HUES6 (cell line): ENCODE measurements at regions not wholly inside any gene's neighbourhood (a gene's known extent, or its start where the extent isn't known, plus 50 kb on each side); places are given as distances from the start of the nearest gene placed in this dataset.

Source experiments
- H3K27ac ChIP-seq: 2 replicates; pipeline ENCODE4 v1.7.0; 2013; ENCODE audit warnings: low read depth, mild to moderate bottlenecking, low read length, inconsistent platforms
- H3K27me3 ChIP-seq: 2 replicates; pipeline ENCODE4 v1.6.1; 2013; ENCODE audit warnings: low read length; ENCODE audit not compliant: control insufficient read depth, insufficient read depth
- H3K36me3 ChIP-seq: 2 replicates; pipeline ENCODE4 v1.6.1; 2013; ENCODE audit warnings: low read length; ENCODE audit not compliant: control insufficient read depth, insufficient read depth
- H3K4me1 ChIP-seq: 2 replicates; pipeline ENCODE4 v1.6.1; 2013; ENCODE audit warnings: low read length; ENCODE audit not compliant: control insufficient read depth, insufficient read depth
- H3K4me3 ChIP-seq: 2 replicates; pipeline ENCODE4 v1.5.1; 2013; ENCODE audit warnings: low read depth, low read length
- H3K9ac ChIP-seq: one replicate; pipeline ENCODE4 v1.6.1; 2013; ENCODE audit warnings: mild to moderate bottlenecking, low read length
- H3K9me3 ChIP-seq: 2 replicates; pipeline ENCODE4 v1.6.1; 2013; ENCODE audit warnings: low read depth, low read length; ENCODE audit not compliant: control insufficient read depth, insufficient read depth

DNA sequence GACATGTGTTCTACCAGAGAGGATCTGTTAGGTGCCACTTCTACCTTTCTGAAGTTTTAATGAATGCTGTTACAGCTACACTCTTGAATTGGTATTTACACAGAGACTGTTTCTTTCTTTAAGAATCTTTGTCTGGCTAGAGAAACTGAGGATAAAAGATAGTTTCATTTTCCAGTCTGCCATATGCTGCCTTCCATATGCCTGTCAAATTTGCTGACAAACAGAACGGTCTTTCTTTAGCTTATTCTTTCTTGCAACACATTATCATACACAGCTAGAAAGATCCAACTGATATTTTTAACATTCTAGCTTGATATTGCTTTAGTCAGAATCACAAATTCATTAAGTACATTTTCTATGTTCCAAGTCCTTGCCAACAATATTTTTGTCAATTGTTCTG is 409.8 kb upstream of the CELF4 start:
- H3K36me3 ChIP-seq: no peaks in the 10 kb centered on the region
- no peaks in the 10 kb centered on the region for H3K4me1 ChIP-seq

DNA sequence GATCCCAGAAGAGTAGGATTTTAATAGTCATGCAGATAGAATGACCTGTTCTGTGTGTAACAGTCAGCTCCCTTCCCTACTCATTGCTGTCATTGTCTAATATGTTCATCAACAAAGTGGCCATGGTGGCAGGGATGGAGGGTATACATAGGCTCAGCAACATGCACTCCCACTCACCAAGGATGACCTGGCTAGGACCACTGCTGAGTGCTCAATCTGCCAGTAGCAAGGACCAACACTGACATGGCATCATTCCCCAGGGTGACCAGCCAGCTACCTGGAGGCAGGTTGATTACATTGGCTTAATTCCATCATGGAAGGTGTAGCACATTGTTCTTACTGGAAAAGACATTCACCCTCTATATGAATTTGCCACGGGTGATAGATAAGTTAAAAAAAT is 401.7 kb upstream of the CELF4 start:
- Histone ChIP-seq H3K27ac (no peak overlapping the region), H3K9me3 (no peaks in the 10 kb centered on the region), H3K4me3 (no peak overlapping the region), H3K36me3 (no peaks in the 10 kb centered on the region), H3K4me1 (no peaks in the 10 kb centered on the region), H3K27me3 (no peaks in the 10 kb centered on the region), H3K9ac (no peak overlapping the region)

More for the DNA sequence above, 409.8 kb upstream of the CELF4 start:
- Histone ChIP-seq H3K4me3 (no peak overlapping the region), H3K27me3 (no peaks in the 10 kb centered on the region), H3K9ac (no peak overlapping the region), H3K27ac (no peak overlapping the region), H3K9me3 (peaks cover 13% of the 10 kb centered on the region)

DNA sequence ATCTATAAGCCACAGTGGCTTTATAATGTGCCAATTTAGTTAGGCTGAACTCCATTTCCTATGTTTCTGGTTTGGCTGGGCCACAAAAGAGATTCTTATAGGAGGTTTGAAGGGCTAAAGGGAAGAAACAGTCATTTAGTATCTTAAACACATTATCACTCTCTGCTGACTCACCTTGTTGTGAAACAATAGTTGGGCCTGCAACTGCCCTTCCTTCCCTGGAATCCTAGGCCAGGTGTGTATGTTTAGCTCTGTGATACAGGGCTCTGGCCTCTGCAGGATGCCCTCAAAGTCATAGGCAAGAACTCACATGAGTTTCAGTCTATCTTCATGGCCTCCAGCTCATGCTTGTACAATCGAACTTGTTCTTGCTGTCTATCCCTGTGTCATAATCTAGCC is 400.0 kb upstream of the CELF4 start:
- H3K27me3 ChIP-seq: no peaks in the 10 kb centered on the region
- no peak overlapping the region for H3K4me3 ChIP-seq
- no peaks in the 10 kb centered on the region for H3K4me1 ChIP-seq
- H3K9me3 ChIP-seq: peaks cover 2% of the 10 kb centered on the region; the same call in 1 of the 2 replicates
- H3K9ac ChIP-seq: no peak overlapping the region
- H3K36me3 ChIP-seq: no peaks in the 10 kb centered on the region
- H3K27ac ChIP-seq: no peak overlapping the region

DNA sequence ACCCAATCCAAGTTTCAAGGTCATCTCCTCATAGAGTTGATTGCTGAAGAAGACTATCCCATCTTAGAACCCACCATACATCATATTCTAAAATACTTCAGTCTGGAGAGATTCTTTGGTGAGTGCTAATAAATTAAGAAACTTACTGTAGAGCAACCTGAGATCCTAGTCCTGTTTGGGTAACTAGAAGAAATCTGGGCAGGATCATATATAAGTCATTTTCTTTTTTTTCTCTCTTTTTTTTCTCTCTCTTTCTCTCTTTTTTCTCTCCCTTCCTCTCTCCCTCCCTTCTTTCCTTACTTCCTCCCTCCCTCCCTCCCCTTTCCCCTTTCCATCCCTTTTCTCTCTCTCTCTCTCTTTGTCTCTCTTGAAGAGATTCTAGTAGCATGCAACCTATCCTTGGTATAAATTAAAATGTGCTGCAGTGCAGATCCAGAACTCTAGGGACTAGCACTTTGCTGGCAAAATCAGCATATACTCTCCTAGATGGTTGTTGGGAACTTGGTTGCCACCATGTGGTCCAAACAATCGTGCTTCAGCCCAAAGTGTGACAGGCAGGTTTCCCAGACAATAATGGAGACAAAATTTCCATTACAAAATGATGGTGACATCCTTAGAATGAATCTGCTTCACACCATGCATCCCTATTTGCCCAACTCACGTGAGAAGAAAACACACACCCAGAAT is 399.4 kb upstream of the CELF4 start:
- H3K27ac ChIP-seq: no peak overlapping the region
- no peaks in the 10 kb centered on the region for H3K36me3 ChIP-seq
- H3K4me3 ChIP-seq: no peak overlapping the region
- no peak overlapping the region for H3K9ac ChIP-seq
- no peaks in the 10 kb centered on the region for H3K27me3 ChIP-seq
- H3K4me1 ChIP-seq: no peaks in the 10 kb centered on the region
- peaks cover 3% of the 10 kb centered on the region; the same call in 1 of the 2 replicates for H3K9me3 ChIP-seq

DNA sequence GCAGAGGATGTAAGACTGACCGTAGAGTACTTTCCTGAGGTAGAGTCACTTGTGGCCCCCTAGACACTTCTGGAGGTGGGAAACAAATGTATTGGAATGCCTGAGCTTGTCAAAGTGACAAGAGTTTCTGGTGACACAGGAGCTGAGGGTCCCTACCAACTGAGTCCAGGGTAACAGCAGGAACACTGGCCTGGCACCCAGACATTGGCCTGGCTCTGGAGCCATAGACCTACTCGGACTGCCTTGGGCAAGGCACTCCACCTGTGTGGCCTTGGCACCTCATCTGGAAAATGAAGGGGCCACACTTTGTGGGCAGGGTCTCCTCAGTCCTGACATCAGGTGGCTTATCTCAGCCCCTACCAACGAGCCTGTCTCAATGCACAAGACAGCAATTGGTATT is 398.2 kb upstream of the CELF4 start:
- no peak overlapping the region for H3K4me3 ChIP-seq
- H3K9me3 ChIP-seq: peaks cover 3% of the 10 kb centered on the region; the same call in 1 of the 2 replicates
- H3K27ac ChIP-seq: no peak overlapping the region
- no peaks in the 10 kb centered on the region for H3K27me3 ChIP-seq
- H3K36me3 ChIP-seq: no peaks in the 10 kb centered on the region
- no peak overlapping the region for H3K9ac ChIP-seq
- no peaks in the 10 kb centered on the region for H3K4me1 ChIP-seq

DNA sequence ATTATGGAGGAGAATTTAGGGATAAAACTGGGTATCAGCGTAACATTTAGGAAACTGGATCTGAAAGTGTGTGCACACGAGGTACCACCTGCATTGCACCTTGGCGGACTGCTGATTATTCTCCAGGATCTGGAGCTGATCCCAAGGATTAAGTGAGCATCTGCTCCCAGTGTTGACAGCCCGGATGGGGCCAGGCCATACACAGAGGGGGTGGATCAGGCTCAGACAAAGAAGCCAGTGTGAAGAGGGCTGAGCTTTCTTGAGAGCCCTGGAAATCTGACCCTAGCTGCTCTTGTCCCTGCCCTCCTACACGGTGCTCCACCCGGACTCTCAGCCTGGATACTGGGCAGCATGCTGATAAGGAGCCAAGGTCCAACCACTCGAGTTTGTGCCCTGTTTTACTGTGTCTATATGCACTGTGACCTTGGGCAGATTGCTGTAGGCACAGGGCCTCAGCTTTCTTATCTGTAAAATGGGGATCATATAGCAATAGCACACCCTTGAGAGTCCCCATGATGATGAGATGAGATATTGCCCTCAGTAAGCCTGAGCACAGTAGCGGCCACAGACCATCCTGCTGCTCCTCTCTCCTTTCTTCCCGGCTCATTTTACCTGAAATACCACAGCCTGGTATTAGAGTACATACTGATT is 396.8 kb upstream of the CELF4 start:
- H3K9ac ChIP-seq: no peak overlapping the region
- no peaks in the 10 kb centered on the region for H3K27me3 ChIP-seq
- H3K9me3 ChIP-seq: peaks cover 3% of the 10 kb centered on the region; the same call in 1 of the 2 replicates
- H3K27ac ChIP-seq: no peak overlapping the region
- H3K4me3 ChIP-seq: no peak overlapping the region
- H3K4me1 ChIP-seq: no peaks in the 10 kb centered on the region
- no peaks in the 10 kb centered on the region for H3K36me3 ChIP-seq

DNA sequence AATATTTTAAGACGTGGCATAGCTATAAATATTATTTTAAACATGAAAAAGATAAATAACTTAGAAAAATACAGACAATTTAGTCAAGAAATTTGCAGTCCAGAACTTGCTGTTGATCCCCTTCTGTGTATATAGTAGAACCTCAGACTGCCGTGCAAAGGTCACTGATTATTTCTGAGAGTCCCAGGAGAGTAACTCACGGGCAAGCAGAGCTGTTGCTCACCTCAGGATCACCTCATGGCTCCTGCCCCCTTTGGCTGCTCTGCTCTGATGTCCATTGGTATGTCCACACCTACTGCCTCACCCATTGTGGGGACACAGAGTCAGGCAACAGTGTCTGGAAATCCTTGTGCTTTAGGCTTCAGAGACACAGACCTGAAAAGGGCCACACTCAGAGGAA is 392.9 kb upstream of the CELF4 start:
- no peaks in the 10 kb centered on the region for H3K4me1 ChIP-seq
- H3K4me3 ChIP-seq: no peak overlapping the region
- no peak overlapping the region for H3K9ac ChIP-seq
- no peak overlapping the region for H3K27ac ChIP-seq
- H3K27me3 ChIP-seq: no peaks in the 10 kb centered on the region
- H3K9me3 ChIP-seq: peaks cover 3% of the 10 kb centered on the region; the same call in 1 of the 2 replicates
- no peaks in the 10 kb centered on the region for H3K36me3 ChIP-seq

DNA sequence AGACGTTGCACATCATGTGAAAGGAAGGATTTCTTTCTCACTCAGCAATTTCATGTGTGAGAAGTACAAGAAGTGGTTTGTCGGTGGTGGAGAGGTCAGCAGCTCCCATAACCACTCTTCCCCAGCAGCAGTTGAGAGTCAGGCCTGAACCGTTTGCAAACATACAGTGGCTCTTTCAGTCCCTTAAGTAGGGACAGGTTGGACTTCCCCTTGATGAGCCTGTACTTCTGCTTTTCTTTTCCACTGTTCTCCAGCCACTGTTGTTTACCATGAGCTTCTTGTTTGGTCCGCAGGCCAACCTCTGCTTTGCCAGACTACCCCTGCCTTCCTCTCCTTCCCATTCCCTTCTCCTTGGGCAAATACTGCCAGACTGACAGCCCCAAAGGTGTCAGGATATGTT is 391.3 kb upstream of the CELF4 start:
- Histone ChIP-seq H3K9ac (no peak overlapping the region), H3K4me3 (no peak overlapping the region), H3K27me3 (no peaks in the 10 kb centered on the region), H3K4me1 (no peaks in the 10 kb centered on the region), H3K9me3 (peaks cover 7% of the 10 kb centered on the region; the same call in 1 of the 2 replicates), H3K36me3 (no peaks in the 10 kb centered on the region), H3K27ac (no peak overlapping the region)

DNA sequence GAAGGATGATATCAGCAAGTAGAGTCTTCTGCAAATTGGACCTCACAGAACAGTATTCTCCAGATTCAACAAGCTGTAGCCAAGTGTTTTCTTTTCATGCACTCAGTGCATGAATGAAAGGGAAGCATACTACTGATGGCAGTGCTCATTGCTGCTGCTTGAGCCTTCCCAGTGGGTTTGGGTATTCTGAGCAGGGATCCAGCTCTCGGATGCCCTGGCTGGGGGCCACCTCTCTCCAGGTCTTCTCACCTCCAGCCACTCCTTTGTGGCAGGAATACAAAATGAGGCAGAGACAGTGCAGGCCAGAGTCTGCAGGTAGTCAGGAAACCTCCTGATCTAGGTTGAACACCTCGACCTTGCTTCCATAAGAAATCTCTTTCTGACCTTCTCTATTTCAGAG is 390.4 kb upstream of the CELF4 start:
- no peaks in the 10 kb centered on the region for H3K27me3 ChIP-seq
- peaks cover 7% of the 10 kb centered on the region; the same call in 1 of the 2 replicates for H3K9me3 ChIP-seq
- H3K4me1 ChIP-seq: no peaks in the 10 kb centered on the region
- H3K36me3 ChIP-seq: no peaks in the 10 kb centered on the region
- H3K4me3 ChIP-seq: no peak overlapping the region
- no peak overlapping the region for H3K27ac ChIP-seq
- H3K9ac ChIP-seq: no peak overlapping the region

DNA sequence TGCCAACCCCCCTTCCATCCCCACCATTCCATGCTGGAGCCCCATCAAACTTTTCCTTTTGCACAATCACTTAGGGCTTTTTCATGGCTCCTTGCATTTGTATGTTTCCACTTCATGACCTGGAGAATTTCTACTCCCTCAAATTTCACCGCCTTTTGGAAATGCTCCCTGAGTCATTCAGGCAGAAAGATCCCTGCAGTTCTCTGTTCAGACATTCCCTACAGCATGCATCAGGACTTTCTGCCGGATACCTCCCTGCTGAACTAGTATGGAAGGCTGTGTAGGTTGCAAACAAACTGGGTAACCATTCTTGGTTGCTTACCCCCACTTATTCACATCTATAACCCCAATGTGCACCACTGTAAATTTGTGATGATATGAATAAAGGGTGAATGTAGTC is 389.6 kb upstream of the CELF4 start:
- Histone ChIP-seq H3K9me3 (peaks cover 4% of the 10 kb centered on the region; the same call in 1 of the 2 replicates), H3K4me3 (no peak overlapping the region), H3K4me1 (no peaks in the 10 kb centered on the region), H3K36me3 (no peaks in the 10 kb centered on the region), H3K27ac (no peak overlapping the region), H3K27me3 (no peaks in the 10 kb centered on the region), H3K9ac (no peak overlapping the region)

DNA sequence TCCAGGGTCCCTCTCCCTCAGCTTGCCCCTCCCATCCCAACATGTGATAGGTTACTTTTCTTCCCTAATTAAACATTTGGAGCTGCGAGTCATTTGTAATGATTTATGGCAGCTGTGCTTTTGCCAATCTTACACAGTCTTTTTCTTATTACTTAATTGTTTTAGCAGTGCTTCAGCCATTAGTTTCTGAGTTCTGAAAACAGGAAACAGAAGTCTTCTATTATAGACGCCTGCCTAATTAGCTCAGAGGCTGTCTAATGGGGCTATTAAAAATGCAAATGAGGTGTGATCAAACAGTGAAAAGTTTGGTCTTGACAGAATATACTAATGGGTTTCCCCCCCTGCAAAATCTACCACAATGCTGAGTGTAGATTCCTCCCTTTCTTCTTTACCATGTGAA is 388.3 kb upstream of the CELF4 start:
- Histone ChIP-seq H3K36me3 (no peaks in the 10 kb centered on the region), H3K4me3 (no peak overlapping the region), H3K27me3 (no peaks in the 10 kb centered on the region), H3K27ac (no peak overlapping the region), H3K4me1 (no peaks in the 10 kb centered on the region), H3K9me3 (peaks cover 4% of the 10 kb centered on the region; the same call in 1 of the 2 replicates), H3K9ac (no peak overlapping the region)
